RWPE2 (cell line): ENCODE measurements at regions not wholly inside any gene's neighbourhood (a gene's known extent, or its start where the extent isn't known, plus 50 kb on each side); places are given as distances from the start of the nearest gene placed in this dataset.
A peak's percentile ranks its signal among the peaks of the same experiment; 100 is the strongest.

Source experiments
- ATAC-seq: fragments of 200-7000 bp; cut with Tn5 transposase; 3 replicates; pipeline ENCODE4 v1.9.1; 2021; ENCODE audit warnings: low read depth
- DNase-seq: peaks from one replicate; pipeline ENCODE4 v3.0.0-alpha.2; 2020; ENCODE audit warnings: low spot score
- H3K27ac ChIP-seq: fragments of 450-650 bp; 2 replicates; pipeline ENCODE4 v1.5.1; 2017; ENCODE audit warnings: mild to moderate bottlenecking; ENCODE audit not compliant: poor library complexity, severe bottlenecking
- H3K27me3 ChIP-seq: fragments of 250-450 bp; sonication (Bioruptor Pico); 2 replicates; pipeline ENCODE4 v1.5.1; 2021; ENCODE audit warnings: mild to moderate bottlenecking, moderate library complexity; ENCODE audit not compliant: insufficient read depth, poor library complexity, severe bottlenecking
- H3K36me3 ChIP-seq: fragments of 250-450 bp; sonication (Bioruptor Pico); 2 replicates; pipeline ENCODE4 v1.5.1; 2020; ENCODE audit warnings: low read depth, mild to moderate bottlenecking, moderate library complexity
- H3K4me1 ChIP-seq: fragments of 250-450 bp; sonication (Bioruptor Pico); 2 replicates; pipeline ENCODE4 v1.5.1; 2021; ENCODE audit warnings: mild to moderate bottlenecking, moderate library complexity; ENCODE audit not compliant: insufficient read depth, poor library complexity, severe bottlenecking
- H3K4me3 ChIP-seq: fragments of 250-450 bp; sonication (Bioruptor Pico); 2 replicates; pipeline ENCODE4 v1.5.1; 2021; ENCODE audit warnings: mild to moderate bottlenecking, moderate library complexity; ENCODE audit not compliant: severe bottlenecking
- H3K9me3 ChIP-seq: fragments of 250-450 bp; sonication (Bioruptor Pico); 2 replicates; pipeline ENCODE4 v1.5.1; 2021; ENCODE audit warnings: mild to moderate bottlenecking, moderate library complexity; ENCODE audit not compliant: severe bottlenecking
- TF ChIP-seq, protein P1 (sequence below): fragments of 450-650 bp; IDR thresholded peaks from one replicate; pipeline ENCODE4 v1.5.1; 2017; ENCODE audit warnings: mild to moderate bottlenecking, moderate library complexity; ENCODE audit not compliant: poor library complexity, severe bottlenecking

DNA sequence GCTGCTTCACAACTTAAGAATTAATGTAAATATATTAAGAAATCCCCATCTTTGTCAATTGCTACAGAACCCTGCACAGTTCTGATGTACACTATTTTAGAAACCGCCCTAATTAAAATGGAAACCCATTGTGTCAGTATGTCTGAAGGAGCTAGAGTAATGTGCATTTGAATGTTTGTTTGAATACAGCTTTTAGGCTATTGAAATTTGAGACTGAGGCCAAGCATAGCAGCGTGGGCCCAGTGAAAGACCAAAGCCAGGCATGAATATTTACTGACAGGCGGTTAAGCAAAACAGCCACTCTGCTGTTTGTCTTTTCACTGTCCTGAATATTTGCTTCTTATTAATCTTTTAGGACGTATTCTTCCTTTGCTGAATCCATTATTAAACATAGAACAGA lies 252.3 kb downstream of the IZUMO3 start:
- TF ChIP-seq, protein P1, sequence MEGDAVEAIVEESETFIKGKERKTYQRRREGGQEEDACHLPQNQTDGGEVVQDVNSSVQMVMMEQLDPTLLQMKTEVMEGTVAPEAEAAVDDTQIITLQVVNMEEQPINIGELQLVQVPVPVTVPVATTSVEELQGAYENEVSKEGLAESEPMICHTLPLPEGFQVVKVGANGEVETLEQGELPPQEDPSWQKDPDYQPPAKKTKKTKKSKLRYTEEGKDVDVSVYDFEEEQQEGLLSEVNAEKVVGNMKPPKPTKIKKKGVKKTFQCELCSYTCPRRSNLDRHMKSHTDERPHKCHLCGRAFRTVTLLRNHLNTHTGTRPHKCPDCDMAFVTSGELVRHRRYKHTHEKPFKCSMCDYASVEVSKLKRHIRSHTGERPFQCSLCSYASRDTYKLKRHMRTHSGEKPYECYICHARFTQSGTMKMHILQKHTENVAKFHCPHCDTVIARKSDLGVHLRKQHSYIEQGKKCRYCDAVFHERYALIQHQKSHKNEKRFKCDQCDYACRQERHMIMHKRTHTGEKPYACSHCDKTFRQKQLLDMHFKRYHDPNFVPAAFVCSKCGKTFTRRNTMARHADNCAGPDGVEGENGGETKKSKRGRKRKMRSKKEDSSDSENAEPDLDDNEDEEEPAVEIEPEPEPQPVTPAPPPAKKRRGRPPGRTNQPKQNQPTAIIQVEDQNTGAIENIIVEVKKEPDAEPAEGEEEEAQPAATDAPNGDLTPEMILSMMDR = no peak
- no peaks in the 10 kb centered on the region for H3K4me1 ChIP-seq
- H3K27me3 ChIP-seq = no peaks in the 10 kb centered on the region
- no peak overlapping the region for H3K27ac ChIP-seq
- no peak overlapping the region for H3K4me3 ChIP-seq
- no peaks in the 10 kb centered on the region for H3K36me3 ChIP-seq
- H3K9me3 ChIP-seq = no peaks in the 10 kb centered on the region
- ATAC-seq (no peak), DNase-seq (no peak)

- Histone ChIP-seq H3K9me3 (no peaks in the 10 kb centered on the region), H3K4me1 (no peaks in the 10 kb centered on the region), H3K27ac (no peak overlapping the region), H3K27me3 (no peaks in the 10 kb centered on the region), H3K4me3 (no peak overlapping the region), H3K36me3 (no peaks in the 10 kb centered on the region)
- ATAC-seq = no peak
- no peak for DNase-seq
- TF ChIP-seq, protein P1 = no peak
Measured at GRCh38 chr9:24286761-24287160, 258.9 kb downstream of the IZUMO3 start.

DNA sequence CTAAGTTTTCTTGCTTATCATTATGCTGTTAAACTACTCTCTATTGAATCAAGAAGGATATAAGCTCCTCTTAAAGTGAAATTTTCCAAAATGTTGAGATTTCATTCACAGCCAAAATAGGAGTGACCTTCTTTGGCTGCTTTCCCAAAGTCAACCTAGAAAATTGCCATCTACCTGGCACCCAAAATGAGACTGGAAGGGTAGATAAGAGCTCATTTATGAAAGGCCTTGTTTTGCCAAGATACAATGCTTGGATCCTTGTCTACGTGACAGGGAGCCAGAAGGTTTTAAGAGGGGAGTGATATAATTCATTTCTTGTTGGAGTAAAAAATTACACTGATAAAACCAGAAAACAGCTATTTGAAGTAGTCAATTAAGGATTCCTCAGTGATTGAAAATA lies 287.1 kb downstream of the IZUMO3 start:
- no peak for DNase-seq
- no peak for ATAC-seq
- Histone ChIP-seq H3K36me3 (no peaks in the 10 kb centered on the region), H3K27ac (no peak overlapping the region), H3K4me3 (no peak overlapping the region), H3K9me3 (no peaks in the 10 kb centered on the region), H3K4me1 (no peaks in the 10 kb centered on the region), H3K27me3 (no peaks in the 10 kb centered on the region)
- TF ChIP-seq, protein P1 = no peak

GRCh38 chr9:24257726-24258125 lies 288.0 kb downstream of the IZUMO3 start:
- Histone ChIP-seq H3K27ac (no peak overlapping the region), H3K9me3 (no peaks in the 10 kb centered on the region), H3K36me3 (no peaks in the 10 kb centered on the region), H3K27me3 (no peaks in the 10 kb centered on the region), H3K4me1 (no peaks in the 10 kb centered on the region), H3K4me3 (no peak overlapping the region)
- 0 out of 3 replicates have a peak, but pooled peaks have one; percentile 35 for ATAC-seq
- DNase-seq = no peak
- TF ChIP-seq, protein P1 = no peak

DNA sequence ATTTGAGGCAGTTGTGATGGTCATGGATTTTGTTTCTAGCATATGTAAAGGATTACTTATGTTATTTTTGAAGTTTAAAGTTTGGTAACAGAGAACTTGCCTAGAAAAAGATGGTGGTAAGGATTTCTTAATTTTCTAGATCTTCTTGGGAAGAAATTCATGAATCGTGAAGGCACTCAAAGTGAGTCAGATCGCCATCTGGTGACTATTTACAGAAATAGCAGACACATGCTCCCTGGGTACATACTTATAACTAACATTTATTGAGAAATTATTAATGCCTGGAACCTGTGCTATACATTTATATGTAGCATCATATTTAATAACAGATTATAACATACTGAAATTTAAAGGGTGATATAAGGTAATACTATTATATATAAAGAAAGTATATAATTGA lies 299.7 kb downstream of the IZUMO3 start:
- peaks cover 6% of the 10 kb centered on the region for H3K4me1 ChIP-seq

More for the DNA sequence above, 299.7 kb downstream of the IZUMO3 start:
- Histone ChIP-seq H3K4me3 (no peak overlapping the region), H3K9me3 (no peaks in the 10 kb centered on the region), H3K27me3 (no peaks in the 10 kb centered on the region), H3K36me3 (no peaks in the 10 kb centered on the region), H3K27ac (no peak overlapping the region)
- ATAC-seq = no peak
- TF ChIP-seq, protein P1 = peak; percentile 78
- no peak for DNase-seq
